ENCODE measurements at regions not wholly inside any gene's neighbourhood (a gene's known extent, or its start where the extent isn't known, plus 50 kb on each side); places are given as distances from the start of the nearest gene placed in this dataset.

- TF ChIP-seq EZH2 (IDR thresholded peaks at IDR 0.05; ENCODE audit: low read length, missing control alignments) (no peak), CTCF (conservative IDR thresholded peaks at IDR 0.05 in 1 of 2, IDR thresholded peaks at IDR 0.05 in 1 of 2; ENCODE audit: low read depth in 1 of 2, low read length in 2 of 2) (no peak)
Observed at GRCh38 chr2:428591-428990, 140.7 kb upstream of the ALKAL2 start.
